KBM-7 (cell line): ENCODE measurements at regions not wholly inside any gene's neighbourhood (a gene's known extent, or its start where the extent isn't known, plus 50 kb on each side); places are given as distances from the start of the nearest gene placed in this dataset.
A peak's percentile ranks its signal among the peaks of the same experiment; 100 is the strongest.

Experiments
- DNase-seq: peaks from one replicate; pipeline ENCODE4 v3.0.0-alpha.2; 2015
- in situ Hi-C: fragments of 300-500 bp; cut with MboI; formaldehyde crosslinking; loops from 2 replicates; pipeline ENCODE4 v1.14.3; 2020; ENCODE audit warnings: low sequenced_read_pairs, low pct_unique_long_range_greater_than_20kb, mixed read lengths

DNA sequence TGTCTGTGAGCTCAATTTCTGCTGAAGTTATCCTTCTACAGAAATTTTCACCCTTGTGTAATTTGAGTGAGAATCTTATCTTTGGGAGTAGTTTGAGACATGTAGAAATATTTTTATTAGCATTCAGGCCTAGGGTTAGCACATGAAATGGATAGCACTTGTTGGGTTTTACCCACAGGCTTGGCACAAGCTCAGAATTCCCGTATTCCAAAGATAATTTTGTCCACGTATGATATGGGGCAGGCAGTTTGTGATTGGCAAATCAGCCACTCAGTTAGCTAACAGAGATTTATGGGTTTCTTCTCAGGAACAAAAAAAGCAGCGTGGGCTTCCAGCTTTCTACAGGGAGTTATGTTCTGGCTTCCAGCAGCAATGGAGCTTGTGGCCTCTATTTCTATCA lies 117.9 kb upstream of the DCAF8L1 start:
- in situ Hi-C loops, result no loop called here
- DNase-seq, result no peak

DNA sequence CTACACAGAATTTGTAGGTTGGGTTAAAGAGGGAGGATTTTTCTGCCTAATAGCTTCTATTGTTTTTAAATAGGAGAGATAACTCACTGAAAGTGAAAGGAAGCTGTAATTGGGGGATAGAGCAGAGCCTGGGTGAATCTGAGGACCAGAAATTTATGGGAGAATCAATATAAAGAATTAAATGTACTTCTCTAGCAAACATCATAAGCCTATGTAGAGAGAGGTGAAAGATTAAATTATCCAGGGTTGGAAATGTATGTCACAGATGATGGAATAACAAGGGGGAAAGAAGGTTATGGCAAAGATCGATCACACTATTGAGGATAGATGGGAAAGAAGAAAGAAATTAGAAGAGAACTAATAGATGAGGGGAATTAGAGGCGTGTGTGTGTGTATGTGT lies 104.4 kb upstream of the DCAF8L1 start:
- DNase-seq, result no peak
- in situ Hi-C loops, result no loop called here

DNA sequence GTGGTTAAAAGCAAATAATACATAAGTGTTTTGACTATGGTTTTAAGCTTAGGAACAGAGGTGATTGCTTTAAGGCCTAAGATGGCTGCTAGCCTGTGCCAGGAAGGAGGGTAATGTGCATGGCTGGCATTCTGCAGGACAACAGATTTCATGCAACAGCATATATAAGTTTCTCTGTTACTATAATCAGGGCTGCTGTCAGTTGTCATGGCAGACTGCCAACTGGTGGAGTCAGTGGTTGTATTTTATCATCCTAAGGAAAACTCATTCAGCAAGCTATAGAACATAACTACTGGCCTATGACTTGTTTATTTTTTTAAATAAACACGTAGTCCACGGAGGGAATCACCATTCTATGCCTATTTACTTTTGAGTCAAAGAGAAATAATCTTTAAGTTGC lies 77.7 kb upstream of the DCAF8L1 start:
- in situ Hi-C loops, result no loop called here
- DNase-seq, result peak; percentile 18

DNA sequence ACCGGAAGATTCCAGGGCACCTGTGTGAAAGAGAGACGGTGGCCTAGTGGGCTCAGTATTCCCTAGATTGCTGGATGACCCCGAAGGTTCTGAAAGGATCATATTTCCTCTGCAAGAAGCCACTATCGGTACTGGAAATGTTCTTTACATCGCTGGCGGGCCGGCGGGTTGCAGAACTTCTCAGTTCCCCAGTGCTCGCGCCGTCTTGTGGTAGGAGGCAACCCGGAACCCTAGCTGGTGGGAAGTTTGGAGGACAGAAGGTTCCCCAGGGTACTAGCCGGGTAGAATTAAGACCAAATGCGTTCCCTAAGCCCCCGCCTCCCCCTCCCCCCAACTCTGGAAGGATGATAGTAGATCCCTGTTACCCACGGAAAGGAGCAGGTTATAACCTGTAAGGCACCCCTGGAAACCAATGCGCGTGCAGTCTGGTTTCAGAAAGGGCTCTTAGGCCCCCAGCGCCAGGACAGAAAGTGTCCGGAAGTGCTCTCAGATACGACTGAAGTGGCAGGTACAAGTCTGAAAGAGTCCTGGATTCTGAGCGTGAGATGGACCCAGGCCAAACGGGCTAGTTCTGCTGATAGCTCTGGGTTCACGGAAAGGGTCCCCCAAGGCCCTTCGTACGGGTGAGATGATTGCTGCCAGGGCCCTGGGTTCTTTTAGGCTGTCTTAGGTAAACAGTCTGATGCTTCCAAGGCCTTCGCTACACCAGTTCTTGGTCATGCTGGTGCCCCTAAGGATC lies 61.7 kb upstream of the DCAF8L1 start:
- in situ Hi-C loops, result no loop called here
- no peak for DNase-seq

DNA sequence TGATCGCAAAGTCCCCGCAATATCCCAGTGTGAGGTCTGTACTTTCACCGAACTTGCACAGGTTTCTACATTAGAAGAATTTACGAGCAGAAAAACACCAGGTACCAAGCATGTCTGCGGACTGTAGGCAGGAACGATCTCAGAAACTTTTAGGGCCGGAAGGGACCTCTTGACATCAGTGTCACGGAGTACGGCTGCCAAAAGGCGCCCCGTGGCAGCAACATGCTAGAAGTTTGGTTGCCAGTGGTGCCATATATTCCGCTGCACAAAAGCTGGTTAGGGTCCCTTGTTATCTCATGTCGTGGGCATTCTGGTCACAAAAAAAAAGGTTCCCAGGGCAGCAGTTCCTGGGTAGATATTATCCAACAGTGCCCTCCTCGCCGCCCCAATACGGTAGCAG lies 61.0 kb upstream of the DCAF8L1 start:
- DNase-seq, result no peak
- in situ Hi-C loops, result no loop called here

DNA sequence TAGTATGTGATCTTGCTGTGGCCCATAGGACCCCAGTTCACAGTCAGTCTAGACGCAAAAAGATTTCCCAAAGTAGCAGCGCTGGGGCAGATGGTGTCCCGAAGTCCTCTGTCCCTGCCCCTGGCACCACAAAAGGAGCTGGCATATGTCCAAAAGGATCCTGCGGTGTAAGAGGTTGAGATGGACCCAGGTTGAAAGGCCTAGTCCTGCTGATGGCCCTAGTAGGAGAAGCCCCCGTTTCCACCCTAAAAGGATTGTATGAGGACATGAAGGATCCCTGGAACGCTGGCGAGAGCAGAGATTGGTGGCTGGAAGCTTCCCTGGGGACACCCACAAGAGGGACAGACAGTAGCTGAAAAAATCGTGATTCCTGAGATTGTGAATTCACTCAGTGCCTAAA lies 58.0 kb upstream of the DCAF8L1 start:
- in situ Hi-C loops, result no loop called here

More for the DNA sequence above, 58.0 kb upstream of the DCAF8L1 start:
- no peak for DNase-seq
